SK-N-SH (cell line): ENCODE measurements at regions not wholly inside any gene's neighbourhood (a gene's known extent, or its start where the extent isn't known, plus 50 kb on each side); places are given as distances from the start of the nearest gene placed in this dataset.

Experiments
- CTCF ChIA-PET: fragments of 300-600, 350-600 bp; formaldehyde crosslinking; extraction: SDS; loops from one replicate; lab custom pipeline; 2021; lab: Yijun Ruan, JAX
- POLR2A ChIA-PET: fragments of 350-600 bp; sonication (Branson Sonifier 250); formaldehyde crosslinking; extraction: SDS; loops from one replicate; lab custom pipeline; 2020; ENCODE audit warnings: antibody characterized with exemption, inconsistent platforms; lab: Yijun Ruan, JAX
- DNase-seq: peaks from one replicate; pipeline ENCODE4 v3.0.0; 2012
- H2AFZ ChIP-seq: fragments of 200-600 bp; sonication (generic); 2 replicates; pipeline ENCODE4 v1.8.1; 2016; ENCODE audit warnings: antibody characterized with exemption, mild to moderate bottlenecking, low read depth
- H3F3A ChIP-seq: fragments of 200-600 bp; sonication (generic); replicated peaks from 2 replicates; pipeline ENCODE3; 2016; ENCODE audit warnings: antibody characterized with exemption, mild to moderate bottlenecking; ENCODE audit not compliant: insufficient read depth
- H3K27ac ChIP-seq, 2 experiments: fragments of 200-500 bp in 1 of 2; fragments of 200-600 bp in 1 of 2; sonication (Bioruptor generic) in 1 of 2; sonication (generic), shearing (Covaris generic) in 1 of 2; 2 replicates each; pipeline versions ENCODE4 v1.5.1 to v1.6.1; 2014 to 2016; ENCODE audit warnings: low read depth in 2 of 2, inconsistent platforms in 1 of 2, low read length in 1 of 2, mild to moderate bottlenecking in 1 of 2, mixed read lengths in 1 of 2
- H3K27me3 ChIP-seq: fragments of 200-600 bp; sonication (generic), shearing (Covaris generic); 2 replicates; pipeline ENCODE4 v1.6.1; 2016; ENCODE audit warnings: mixed run types; ENCODE audit not compliant: insufficient read depth
- H3K36me3 ChIP-seq, 2 experiments: fragments of 200-500 bp in 1 of 2; fragments of 200-600 bp in 1 of 2; sonication (Bioruptor generic) in 1 of 2; sonication (generic) in 1 of 2; replicated peaks in 1 of 2; 2 replicates each; pipeline versions ENCODE3 to v1.5.1; 2014 to 2016; ENCODE audit warnings: low read length in 1 of 2, mild to moderate bottlenecking in 1 of 2; ENCODE audit not compliant: insufficient read depth in 2 of 2, control insufficient read depth in 1 of 2
- H3K4me1 ChIP-seq, 2 experiments: fragments of 200-500 bp in 1 of 2; fragments of 200-600 bp in 1 of 2; sonication (Bioruptor generic) in 1 of 2; sonication (generic), shearing (Covaris generic) in 1 of 2; 2 replicates each; pipeline versions ENCODE4 v1.5.1 to v1.6.1; 2014 to 2016; ENCODE audit warnings: low read depth in 1 of 2, low read length in 1 of 2, mixed run types in 1 of 2; ENCODE audit not compliant: insufficient read depth in 2 of 2, control insufficient read depth in 1 of 2
- H3K4me2 ChIP-seq: fragments of 200-600 bp; sonication (generic), shearing (Covaris generic); 2 replicates; pipeline ENCODE4 v1.6.1; 2017; ENCODE audit warnings: mixed run types
- H3K4me3 ChIP-seq, 2 experiments: fragments of 200-500 bp in 1 of 2; fragments of 200-600 bp in 1 of 2; sonication (Bioruptor generic) in 1 of 2; sonication (generic), shearing (Covaris generic) in 1 of 2; 2 replicates each; pipeline versions ENCODE4 v1.5.1 to v1.8.1; 2014 to 2016; ENCODE audit warnings: low read depth in 2 of 2, inconsistent platforms in 1 of 2, low read length in 1 of 2, mild to moderate bottlenecking in 1 of 2, mixed read lengths in 1 of 2, moderate library complexity in 1 of 2
- H3K79me2 ChIP-seq: fragments of 200-600 bp; sonication (generic); 2 replicates; pipeline ENCODE4 v1.8.1; 2017; ENCODE audit warnings: mild to moderate bottlenecking; ENCODE audit not compliant: insufficient read depth
- H3K9ac ChIP-seq: fragments of 200-600 bp; sonication (generic); 2 replicates; pipeline ENCODE4 v1.6.1; 2017; ENCODE audit warnings: mixed run types
- H3K9me2 ChIP-seq: fragments of 200-600 bp; sonication (generic); 2 replicates; pipeline ENCODE4 v1.6.1; 2017; ENCODE audit warnings: mixed run types
- H3K9me3 ChIP-seq: fragments of 200-600 bp; sonication (generic); 2 replicates; pipeline ENCODE4 v1.6.1; 2017; ENCODE audit warnings: mixed run types, mild to moderate bottlenecking, moderate library complexity
- H4K20me1 ChIP-seq: fragments of 200-600 bp; sonication (generic); 2 replicates; pipeline ENCODE4 v1.6.1; 2017; ENCODE audit warnings: mild to moderate bottlenecking, mixed run types; ENCODE audit not compliant: insufficient read depth
- CHD2 ChIP-seq: fragments of 150-350 bp; IDR thresholded peaks from 2 replicates; pipeline ENCODE4 v1.6.1; 2018; ENCODE audit warnings: low read length; ENCODE audit not compliant: partially characterized antibody
- ELF1 ChIP-seq: IDR thresholded peaks from 2 replicates; pipeline ENCODE4 v1.4.0; 2012
- EP300 ChIP-seq, 2 experiments: IDR thresholded peaks; 2 replicates each; pipeline versions ENCODE4 v1.4.0 to v1.6.1; 2012; ENCODE audit warnings: borderline replicate concordance in 1 of 2, low read depth in 1 of 2, low read length in 1 of 2
- EZH2phosphoT487 ChIP-seq: fragments of 200-600 bp; sonication (generic); IDR thresholded peaks from 2 replicates; pipeline ENCODE4 v1.6.1; 2017; ENCODE audit warnings: low read depth, mixed run types, mild to moderate bottlenecking, antibody characterized with exemption, moderate library complexity, borderline replicate concordance
- FOSL2 ChIP-seq: IDR thresholded peaks from 2 replicates; pipeline ENCODE4 v1.4.0; 2012; ENCODE audit warnings: low read depth, mild to moderate bottlenecking, moderate library complexity, borderline replicate concordance
- FOXJ3 ChIP-seq: sonication (generic); formaldehyde crosslinking; IDR thresholded peaks from 2 replicates; pipeline ENCODE4 v1.5.1; 2020; ENCODE audit warnings: mild to moderate bottlenecking, missing genetic modification reagents
- IRF3 ChIP-seq: fragments of 150-350 bp; IDR thresholded peaks from 2 replicates; pipeline ENCODE4 v1.6.1; 2016; ENCODE audit warnings: mild to moderate bottlenecking, low read depth, low read length
- NFIC ChIP-seq: IDR thresholded peaks from 2 replicates; pipeline ENCODE4 v1.4.0; 2012; ENCODE audit warnings: borderline replicate concordance
- PBX3 ChIP-seq: IDR thresholded peaks from 2 replicates; pipeline ENCODE4; 2012
- POLR2AphosphoS5 ChIP-seq: IDR thresholded peaks from 2 replicates; pipeline ENCODE4 v1.6.1; 2012; ENCODE audit warnings: low read depth, low read length
- RXRA ChIP-seq: IDR thresholded peaks from 2 replicates; pipeline ENCODE4 v1.4.0; 2012; ENCODE audit warnings: low read depth, mild to moderate bottlenecking, borderline replicate concordance
- TCF12 ChIP-seq: IDR thresholded peaks from 2 replicates; pipeline ENCODE4 v1.4.0; 2012
- TEAD4 ChIP-seq: IDR thresholded peaks from 2 replicates; pipeline ENCODE4 v1.4.0; 2012; ENCODE audit warnings: mild to moderate bottlenecking, borderline replicate concordance; ENCODE audit not compliant: insufficient read depth
- USF2 ChIP-seq: fragments of 150-350 bp; IDR thresholded peaks from 2 replicates; pipeline ENCODE4 v1.6.1; 2017; ENCODE audit warnings: antibody characterized with exemption, low read length, low read depth, borderline replicate concordance
- WGBS: methylation state at CpG from one replicate; pipeline ENCODE4 v1.1.6; 2017; ENCODE audit warnings: low lambda C conversion rate; 5-methylcytosine and 5-hydroxymethylcytosine counted together
- TF ChIP-seq, protein P1 (sequence below): IDR thresholded peaks from 2 replicates; pipeline ENCODE4 v1.4.0; 2012; ENCODE audit warnings: low read depth, borderline replicate concordance
- TF ChIP-seq, protein P2 (sequence below): fragments of 200-600 bp; sonication (generic); IDR thresholded peaks from 2 replicates; pipeline ENCODE4 v1.6.1; 2017; ENCODE audit warnings: antibody characterized with exemption, mild to moderate bottlenecking, moderate library complexity

GRCh38 chr15:77775837-77776236, 143.1 kb upstream of the LINGO1 start:
- H3K27me3 ChIP-seq = no peaks in the 10 kb centered on the region; the same call in 1 of the 2 replicates
- no peak overlapping the region for H3K4me2 ChIP-seq
- ChIA-PET POLR2A (interaction anchor here (0.6 kb wide), 1 partner anchor 43 kb away, joined by 3 read pairs; no protein-coding TSS in a partner anchor), CTCF (interaction anchor here (0.7 to 1.8 kb wide), 4 partner anchors 8 to 145 kb away, joined by 3 to 8 read pairs (median 6); no protein-coding TSS in a partner anchor)
- no peaks in the 10 kb centered on the region for H3K79me2 ChIP-seq
- no peak overlapping the region for H3K4me3 ChIP-seq
- no peaks in the 10 kb centered on the region for H3K9me2 ChIP-seq
- no peaks in the 10 kb centered on the region for H3K9me3 ChIP-seq
- no peaks in the 10 kb centered on the region for H3K4me1 ChIP-seq
- no peak overlapping the region for H2AFZ ChIP-seq
- no peaks in the 10 kb centered on the region for H4K20me1 ChIP-seq
- H3K36me3 ChIP-seq = no peaks in the 10 kb centered on the region
- TF ChIP-seq EZH2phosphoT487 = no peak
- TF ChIP-seq PBX3 = no peak
- H3K9ac ChIP-seq = no peak overlapping the region
- DNase-seq = no peak
- H3K27ac ChIP-seq = no peak overlapping the region
- no peaks in the 10 kb centered on the region for H3F3A ChIP-seq
- 60% methylated on average over 10 of the region's 10 CpGs for WGBS

DNA sequence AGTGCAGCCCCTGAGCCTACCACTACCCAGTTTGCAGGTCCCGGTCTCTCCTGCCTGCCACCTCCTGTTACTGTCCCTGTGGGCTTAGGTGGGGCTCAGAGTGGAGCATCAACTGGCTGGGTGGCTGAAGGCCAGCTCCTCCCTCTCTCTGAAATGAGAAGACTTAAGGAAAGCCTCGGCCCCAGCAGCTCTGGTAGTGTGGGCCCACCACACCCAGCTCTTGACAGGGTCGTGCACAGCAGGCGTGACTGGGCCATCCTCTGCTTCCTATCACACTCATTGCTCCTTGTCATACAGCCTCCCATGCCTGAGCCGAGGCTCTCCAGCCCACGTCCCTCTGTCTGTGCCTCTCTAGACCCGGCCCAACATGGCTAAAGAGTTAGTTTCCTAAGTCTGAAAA, 142.7 kb upstream of the LINGO1 start:
- CTCF ChIA-PET = interaction anchor here (0.7 to 1.8 kb wide), 6 partner anchors 9 to 145 kb away, joined by 3 to 8 read pairs (median 5); no protein-coding TSS in a partner anchor
- POLR2A ChIA-PET = no interaction called here

GRCh38 chr15:77774350-77774749, 141.6 kb upstream of the LINGO1 start:
- Histone ChIP-seq H2AFZ (no peak overlapping the region), H3K9ac (no peak overlapping the region), H3K27me3 (no peaks in the 10 kb centered on the region; the same call in 1 of the 2 replicates), H3K9me2 (no peaks in the 10 kb centered on the region), H3K4me2 (no peak overlapping the region), H3F3A (no peaks in the 10 kb centered on the region), H3K4me1 (no peaks in the 10 kb centered on the region), H3K36me3 (no peaks in the 10 kb centered on the region), H4K20me1 (no peaks in the 10 kb centered on the region), H3K4me3 (no peak overlapping the region), H3K27ac (no peak overlapping the region), H3K9me3 (no peaks in the 10 kb centered on the region), H3K79me2 (no peaks in the 10 kb centered on the region)
- WGBS = 25% methylated on average over 4 of the region's 8 CpGs
- ChIA-PET POLR2A (no interaction called here), CTCF (interaction anchor here (0.7 to 1.8 kb wide), 3 partner anchors 45 to 141 kb away, joined by 3 to 7 read pairs (median 6); no protein-coding TSS in a partner anchor)
- DNase-seq = no peak
- TF ChIP-seq TCF12 = no peak
- TF ChIP-seq POLR2AphosphoS5 = no peak
- TF ChIP-seq FOXJ3 = no peak
- TF ChIP-seq, protein P1, sequence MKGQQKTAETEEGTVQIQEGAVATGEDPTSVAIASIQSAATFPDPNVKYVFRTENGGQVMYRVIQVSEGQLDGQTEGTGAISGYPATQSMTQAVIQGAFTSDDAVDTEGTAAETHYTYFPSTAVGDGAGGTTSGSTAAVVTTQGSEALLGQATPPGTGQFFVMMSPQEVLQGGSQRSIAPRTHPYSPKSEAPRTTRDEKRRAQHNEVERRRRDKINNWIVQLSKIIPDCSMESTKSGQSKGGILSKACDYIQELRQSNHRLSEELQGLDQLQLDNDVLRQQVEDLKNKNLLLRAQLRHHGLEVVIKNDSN = no peak
- no peak for TF ChIP-seq IRF3
- no peak for TF ChIP-seq FOSL2
- TF ChIP-seq EP300 (IDR thresholded peaks at IDR 0.05; ENCODE audit: borderline replicate concordance in 1 of 2, low read depth in 1 of 2, low read length in 1 of 2) = no peak
- no peak for TF ChIP-seq NFIC
- TF ChIP-seq CHD2 = no peak
- TF ChIP-seq, protein P2, sequence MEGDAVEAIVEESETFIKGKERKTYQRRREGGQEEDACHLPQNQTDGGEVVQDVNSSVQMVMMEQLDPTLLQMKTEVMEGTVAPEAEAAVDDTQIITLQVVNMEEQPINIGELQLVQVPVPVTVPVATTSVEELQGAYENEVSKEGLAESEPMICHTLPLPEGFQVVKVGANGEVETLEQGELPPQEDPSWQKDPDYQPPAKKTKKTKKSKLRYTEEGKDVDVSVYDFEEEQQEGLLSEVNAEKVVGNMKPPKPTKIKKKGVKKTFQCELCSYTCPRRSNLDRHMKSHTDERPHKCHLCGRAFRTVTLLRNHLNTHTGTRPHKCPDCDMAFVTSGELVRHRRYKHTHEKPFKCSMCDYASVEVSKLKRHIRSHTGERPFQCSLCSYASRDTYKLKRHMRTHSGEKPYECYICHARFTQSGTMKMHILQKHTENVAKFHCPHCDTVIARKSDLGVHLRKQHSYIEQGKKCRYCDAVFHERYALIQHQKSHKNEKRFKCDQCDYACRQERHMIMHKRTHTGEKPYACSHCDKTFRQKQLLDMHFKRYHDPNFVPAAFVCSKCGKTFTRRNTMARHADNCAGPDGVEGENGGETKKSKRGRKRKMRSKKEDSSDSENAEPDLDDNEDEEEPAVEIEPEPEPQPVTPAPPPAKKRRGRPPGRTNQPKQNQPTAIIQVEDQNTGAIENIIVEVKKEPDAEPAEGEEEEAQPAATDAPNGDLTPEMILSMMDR = no peak
- no peak for TF ChIP-seq USF2
- TF ChIP-seq TEAD4 = no peak
- no peak for TF ChIP-seq ELF1

More for the DNA sequence above, 142.7 kb upstream of the LINGO1 start:
- H3K9me2 ChIP-seq = no peaks in the 10 kb centered on the region
- H4K20me1 ChIP-seq = no peaks in the 10 kb centered on the region
- no peaks in the 10 kb centered on the region for H3F3A ChIP-seq
- H3K4me2 ChIP-seq = no peak overlapping the region
- no peaks in the 10 kb centered on the region for H3K79me2 ChIP-seq
- DNase-seq = no peak
- TF ChIP-seq RXRA (no peak), FOXJ3 (no peak)
- WGBS = 24% methylated on average over 4 of the region's 7 CpGs
- no peak overlapping the region for H3K27ac ChIP-seq
- H3K27me3 ChIP-seq = no peaks in the 10 kb centered on the region; the same call in 1 of the 2 replicates
- no peak overlapping the region for H3K4me3 ChIP-seq
- H3K4me1 ChIP-seq = no peaks in the 10 kb centered on the region
- H3K9me3 ChIP-seq = no peaks in the 10 kb centered on the region
- H2AFZ ChIP-seq = no peak overlapping the region
- H3K36me3 ChIP-seq = no peaks in the 10 kb centered on the region
- no peak overlapping the region for H3K9ac ChIP-seq
